ENCODE measurements at regions not wholly inside any gene's neighbourhood (a gene's known extent, or its start where the extent isn't known, plus 50 kb on each side); places are given as distances from the start of the nearest gene placed in this dataset.

DNA sequence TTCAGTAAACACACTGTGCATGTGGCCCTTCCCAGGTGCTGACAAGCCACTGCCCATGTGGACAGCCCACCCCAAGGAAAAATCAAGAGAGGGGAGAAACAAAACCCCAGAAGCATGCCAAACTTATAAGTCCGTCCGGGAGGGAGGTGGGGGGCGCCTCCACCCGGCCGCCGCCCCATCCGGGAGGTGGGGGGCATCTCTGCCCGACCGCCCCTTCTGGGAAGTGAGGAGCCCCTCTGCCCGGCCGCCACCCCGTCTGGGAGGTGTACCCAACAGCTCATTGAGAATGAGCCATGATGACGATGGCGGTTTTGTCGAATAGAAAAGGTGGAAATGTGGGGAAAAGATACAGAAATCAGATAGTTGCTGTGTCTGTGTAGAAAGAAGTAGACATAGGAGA, 53.8 kb upstream of the C2CD4B start:
- intact Hi-C loops (cut with micrococcal nuclease): no loop called here

DNA sequence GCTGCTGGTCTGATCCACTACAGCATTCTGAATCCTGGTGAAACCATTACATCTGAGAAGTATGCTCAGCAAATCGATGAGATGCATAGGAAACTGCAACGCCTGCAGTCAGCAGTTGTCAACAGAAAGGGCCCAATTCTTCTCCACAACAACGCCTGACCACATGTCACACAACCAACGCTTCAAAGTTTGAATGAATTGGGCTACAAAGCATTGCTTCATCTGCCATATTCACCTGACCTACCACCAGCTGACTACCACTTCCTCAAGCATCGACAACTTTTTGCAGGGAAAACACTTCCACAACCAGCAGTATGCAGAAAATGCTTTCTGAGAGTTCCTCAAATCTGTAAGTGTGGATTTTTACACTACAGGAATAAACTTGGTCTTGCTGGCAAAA, 54.7 kb upstream of the C2CD4B start:
- intact Hi-C loops (cut with micrococcal nuclease): no loop called here

GRCh38 chr15:62223020-62223419, 57.9 kb upstream of the C2CD4B start:
- intact Hi-C loops (cut with micrococcal nuclease): no loop called here

DNA sequence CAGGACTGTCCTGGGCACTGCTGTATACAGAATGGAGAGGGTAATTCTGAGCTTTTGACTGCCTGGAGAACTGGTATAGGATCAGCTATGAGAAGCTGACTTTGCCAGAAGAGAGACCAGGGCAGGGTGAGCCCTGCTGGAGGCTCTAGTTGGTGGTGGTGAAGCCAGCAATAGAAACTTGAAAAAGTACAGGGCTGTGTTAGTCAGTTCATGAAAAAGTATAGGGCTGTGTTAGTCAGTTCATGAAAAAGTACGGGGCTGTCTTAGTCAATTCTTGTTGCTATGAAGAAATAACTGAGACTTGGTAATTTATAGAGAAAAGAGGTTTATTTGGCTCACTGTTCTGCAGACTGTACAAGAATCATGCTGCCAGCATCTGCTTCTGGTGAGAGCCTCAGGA, 63.5 kb upstream of the C2CD4B start:
- intact Hi-C loops (cut with micrococcal nuclease): no loop called here

DNA sequence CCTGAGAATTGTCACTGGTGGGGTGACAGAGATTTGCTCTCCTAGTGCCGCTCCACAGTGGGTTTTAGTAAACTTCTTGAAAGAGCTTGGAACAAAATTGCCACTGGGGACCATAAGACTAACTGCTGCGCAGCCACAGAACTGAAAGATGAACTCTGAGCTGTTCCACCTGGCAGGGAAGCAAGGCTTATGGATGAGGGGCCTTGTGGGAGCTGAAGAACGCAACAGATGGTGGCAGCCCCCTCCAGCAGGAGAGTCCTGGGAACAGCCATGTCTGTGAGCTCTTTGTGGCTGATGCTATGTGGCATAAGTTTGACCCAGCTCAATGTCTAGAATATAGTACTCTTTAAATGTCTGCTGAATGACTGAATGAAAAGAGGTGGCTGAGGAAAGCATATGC, 66.8 kb upstream of the C2CD4B start:
- intact Hi-C loops (cut with micrococcal nuclease): no loop called here

DNA sequence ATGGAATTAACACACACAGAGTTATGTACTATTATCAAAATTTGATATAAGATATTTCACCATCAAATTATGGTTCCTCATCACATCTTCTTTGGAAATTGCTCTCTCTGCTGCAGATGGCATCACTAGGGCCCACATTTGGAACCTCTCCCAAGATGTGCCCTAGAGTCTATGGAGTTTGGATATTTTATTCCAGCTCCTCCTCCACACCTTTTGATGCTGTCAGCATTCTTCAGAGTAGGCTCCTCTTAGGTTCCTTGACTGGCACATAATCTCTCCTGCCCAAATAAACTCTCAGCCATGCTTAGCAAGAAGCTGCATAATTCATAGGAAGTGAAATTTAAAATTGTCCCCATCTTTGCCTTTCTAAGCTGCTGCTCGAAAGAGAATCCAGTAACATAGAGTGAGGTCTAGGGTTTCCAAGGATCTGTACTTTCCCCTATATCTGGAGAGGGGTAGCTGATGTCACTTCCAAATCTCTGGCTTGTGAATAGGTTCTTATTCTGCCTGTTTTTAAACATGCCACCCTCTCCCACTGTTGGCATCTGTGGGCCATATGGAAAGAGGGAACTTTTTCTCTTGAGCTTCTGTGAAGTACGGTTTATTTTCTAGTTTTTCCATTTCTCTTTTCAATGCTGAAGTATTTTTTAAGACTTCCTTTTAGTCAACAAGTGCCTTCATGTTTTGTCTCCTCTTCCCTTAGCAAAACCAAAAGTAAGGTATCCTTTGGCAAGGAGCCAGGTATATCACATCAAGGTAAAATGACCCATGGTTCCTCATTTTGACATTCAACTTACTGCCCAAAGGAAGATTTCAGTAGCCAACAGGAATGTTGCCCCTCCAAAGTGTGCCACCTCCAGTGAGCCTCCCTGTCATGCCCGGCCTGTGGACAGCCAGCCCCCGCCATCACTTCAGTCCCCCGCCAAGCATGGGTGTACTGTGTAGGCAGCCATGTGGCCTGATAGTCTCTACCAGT, 75.3 kb upstream of the C2CD4B start:
- intact Hi-C loops (cut with micrococcal nuclease): no loop called here

DNA sequence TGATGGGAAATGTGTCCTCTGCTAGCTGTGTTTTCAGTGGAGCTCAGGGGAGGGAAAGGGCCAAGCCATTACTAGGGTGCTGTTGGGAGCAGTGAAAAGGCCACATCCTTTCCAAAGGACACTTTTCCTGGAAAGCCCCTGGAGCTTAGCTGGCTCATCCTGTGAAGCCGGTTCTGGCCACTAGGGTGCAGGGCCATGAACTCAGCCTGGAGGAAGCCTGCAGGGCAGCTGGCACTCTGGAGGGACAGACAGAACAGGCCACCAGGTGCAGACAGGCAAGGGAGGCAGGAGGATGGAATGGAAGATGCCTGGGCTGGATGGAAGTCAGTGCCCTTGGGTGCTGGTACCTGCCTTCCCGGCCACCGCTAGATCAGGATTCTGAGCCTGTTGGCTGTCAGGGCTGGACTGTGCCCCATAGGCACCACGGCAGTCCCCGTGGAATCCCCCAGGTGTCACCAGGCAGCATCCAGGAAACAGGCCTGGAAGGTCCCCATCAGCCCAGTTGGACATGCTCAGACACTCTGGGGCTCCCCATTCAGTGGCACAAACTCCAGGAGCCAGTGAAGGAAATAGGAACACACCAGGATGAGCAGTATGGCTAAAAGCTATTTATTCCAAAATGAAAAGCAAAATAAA, 76.2 kb upstream of the C2CD4B start:
- intact Hi-C loops (cut with micrococcal nuclease): no loop called here

- intact Hi-C loops (cut with micrococcal nuclease): no loop called here
Observed at GRCh38 chr15:62242999-62243398, 77.9 kb upstream of the C2CD4B start.

DNA sequence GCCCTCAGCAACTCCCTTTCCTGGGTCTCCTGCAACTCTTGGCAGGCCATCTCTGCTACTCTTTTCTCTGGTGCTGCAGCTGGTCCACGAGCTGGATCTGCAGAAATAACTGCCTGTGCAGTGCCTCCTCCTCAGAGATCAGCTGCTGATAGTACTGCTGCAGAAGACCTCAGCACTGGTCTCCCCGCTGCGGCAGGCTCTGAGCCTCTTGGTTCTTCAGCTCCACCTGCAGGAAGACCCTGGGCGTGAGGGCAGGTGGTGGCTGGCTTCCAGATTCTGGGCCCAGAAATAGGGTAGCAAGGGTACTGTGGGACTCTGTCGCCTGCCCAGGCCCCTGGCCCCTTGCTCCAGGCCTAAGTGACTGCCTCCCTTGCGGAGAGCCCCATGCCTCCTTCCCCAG, 79.7 kb upstream of the C2CD4B start:
- intact Hi-C loops (cut with micrococcal nuclease): no loop called here

- intact Hi-C loops (cut with micrococcal nuclease): no loop called here
Observed at GRCh38 chr15:62248277-62248984, 83.3 kb upstream of the C2CD4B start.

- intact Hi-C loops (cut with micrococcal nuclease): no loop called here
Observed at GRCh38 chr15:62249501-62249900, 84.4 kb upstream of the C2CD4B start.

GRCh38 chr15:62250186-62250585, 85.1 kb upstream of the C2CD4B start:
- intact Hi-C loops (cut with micrococcal nuclease): loop anchor here (10.0 kb wide), 1 partner anchor 125 kb away; no protein-coding TSS in a partner anchor

DNA sequence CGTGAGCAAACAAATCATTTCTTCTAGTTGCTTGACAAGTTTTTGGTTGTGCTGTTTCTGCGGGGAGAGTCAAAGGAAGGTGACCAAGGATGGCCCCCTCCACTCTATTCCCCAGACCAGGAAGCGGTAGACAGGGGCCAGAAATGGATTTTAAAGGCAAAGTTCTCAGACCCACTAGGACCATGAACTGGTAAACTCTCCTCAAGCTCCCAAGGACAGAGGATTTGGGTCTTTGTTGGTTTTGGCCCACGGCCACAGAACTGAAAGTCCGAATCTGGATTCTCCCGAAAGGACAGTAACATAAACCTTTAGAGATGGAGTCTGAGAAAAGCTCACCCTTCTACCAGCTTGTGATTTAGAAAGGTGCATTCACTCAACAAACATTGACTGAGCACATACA, 85.9 kb upstream of the C2CD4B start:
- intact Hi-C loops (cut with micrococcal nuclease): loop anchor here (10.0 kb wide), 1 partner anchor 126 kb away; no protein-coding TSS in a partner anchor

- intact Hi-C loops (cut with micrococcal nuclease): loop anchor here (10.0 kb wide), 1 partner anchor 128 kb away; no protein-coding TSS in a partner anchor
Observed at GRCh38 chr15:62253294-62253693, 88.2 kb upstream of the C2CD4B start.

GRCh38 chr15:62254137-62254934, 89.3 kb upstream of the C2CD4B start:
- intact Hi-C loops (cut with micrococcal nuclease): loop anchor here (1.0 to 10.0 kb wide), 3 partner anchors 130 to 382 kb away; no protein-coding TSS in a partner anchor

GRCh38 chr15:62256430-62256829, 91.3 kb upstream of the C2CD4B start:
- intact Hi-C loops (cut with micrococcal nuclease): loop anchor here (10.0 kb wide), 1 partner anchor 132 kb away; no protein-coding TSS in a partner anchor

- intact Hi-C loops (cut with micrococcal nuclease): loop anchor here (10.0 kb wide), 1 partner anchor 133 kb away; no protein-coding TSS in a partner anchor
Observed at GRCh38 chr15:62257996-62258521, 93.0 kb upstream of the C2CD4B start.

DNA sequence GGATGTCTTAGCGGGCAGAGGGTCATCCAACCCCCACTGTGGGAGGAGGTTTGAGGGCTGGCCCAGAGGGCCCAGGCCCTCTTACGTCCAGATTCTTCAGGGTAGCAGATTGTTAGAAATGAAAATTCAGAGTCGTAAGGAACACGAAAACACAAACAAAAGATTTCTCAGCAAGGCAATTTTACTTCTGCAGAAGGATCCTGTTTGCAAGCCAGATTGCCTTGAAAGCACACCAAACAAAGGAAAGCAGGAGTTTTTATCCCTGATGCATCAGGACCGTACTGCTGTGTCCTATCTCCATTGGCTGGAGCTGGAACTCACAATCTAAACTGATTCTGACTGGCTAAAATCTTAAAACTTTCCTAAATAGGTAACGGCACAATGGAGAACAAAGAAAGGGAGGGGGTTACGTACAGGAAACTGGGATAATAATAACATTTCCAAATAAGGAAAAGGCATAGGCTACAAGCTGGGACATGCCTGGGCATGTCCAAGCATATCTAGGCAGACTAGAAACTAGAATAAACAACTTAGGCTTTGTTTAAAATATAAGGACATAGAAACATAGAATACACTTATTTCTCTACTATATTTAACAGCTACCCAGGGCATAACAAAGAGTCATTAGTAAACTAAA, 97.3 kb upstream of the C2CD4B start:
- intact Hi-C loops (cut with micrococcal nuclease): no loop called here

GRCh38 chr15:62264196-62264595, 99.1 kb upstream of the C2CD4B start:
- intact Hi-C loops (cut with micrococcal nuclease): no loop called here

DNA sequence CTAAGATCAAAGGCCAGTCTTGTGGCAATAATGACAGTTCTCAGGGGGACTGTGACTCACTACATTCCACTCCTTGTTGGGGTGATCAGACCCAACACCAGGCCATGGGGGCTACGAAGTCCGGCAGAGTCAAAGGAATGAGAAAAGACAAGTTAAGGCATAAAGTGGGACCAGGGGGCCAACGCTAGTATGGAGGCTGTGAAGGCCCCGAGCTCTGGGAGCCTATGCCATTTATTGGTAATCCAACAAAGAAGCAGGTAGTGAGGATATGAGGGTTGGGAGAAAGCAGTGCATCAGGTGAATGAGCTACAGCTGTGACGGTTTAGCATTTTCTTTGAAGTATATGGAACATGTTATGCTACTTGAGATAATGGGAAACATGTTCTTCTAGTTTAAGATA, 104.4 kb upstream of the C2CD4B start:
- intact Hi-C loops (cut with micrococcal nuclease): no loop called here
